ENCODE measurements at regions not wholly inside any gene's neighbourhood (a gene's known extent, or its start where the extent isn't known, plus 50 kb on each side); places are given as distances from the start of the nearest gene placed in this dataset.

- TF ChIP-seq ZNF274 (IDR thresholded peaks at IDR 0.05; ENCODE audit: low read depth, low read length) (no peak), SUZ12 (IDR thresholded peaks at IDR 0.05; ENCODE audit: extremely low read depth, insufficient read depth, insufficient read length) (no peak)
These were observed 69.0 kb upstream of the DHRS4 start for GRCh38 chr14:23884541-23884904.

Data from NT2/D1 (cell line).